ENCODE measurements at regions not wholly inside any gene's neighbourhood (a gene's known extent, or its start where the extent isn't known, plus 50 kb on each side); places are given as distances from the start of the nearest gene placed in this dataset.

DNA sequence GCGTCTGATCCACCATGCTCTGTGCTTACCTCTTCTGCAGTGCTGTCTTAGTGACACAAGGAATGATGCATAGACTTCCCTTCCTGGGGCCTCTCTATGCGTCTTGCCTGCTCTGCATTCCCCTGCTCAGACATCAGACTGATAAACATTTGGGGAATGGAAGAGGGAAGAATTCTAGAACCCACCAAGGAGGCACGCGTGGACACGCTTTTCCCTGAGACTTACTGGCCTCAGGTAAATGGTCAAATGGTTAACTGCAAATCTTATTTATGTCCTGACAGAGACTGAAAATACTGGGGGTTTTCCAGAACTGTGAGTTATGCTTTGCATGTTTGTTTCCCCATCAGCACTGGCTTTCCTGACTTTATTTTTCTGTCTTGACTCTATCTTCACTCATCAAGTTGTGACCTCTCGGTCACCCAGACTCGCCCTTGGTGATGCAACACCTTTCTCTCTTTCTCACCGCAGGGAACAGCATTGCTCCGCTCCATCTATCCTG is 285.9 kb upstream of the FZD8 start:
- TF ChIP-seq EZH2phosphoT487 (IDR thresholded peaks at IDR 0.05; ENCODE audit: borderline replicate concordance) = no peak
- TF ChIP-seq, protein P1, sequence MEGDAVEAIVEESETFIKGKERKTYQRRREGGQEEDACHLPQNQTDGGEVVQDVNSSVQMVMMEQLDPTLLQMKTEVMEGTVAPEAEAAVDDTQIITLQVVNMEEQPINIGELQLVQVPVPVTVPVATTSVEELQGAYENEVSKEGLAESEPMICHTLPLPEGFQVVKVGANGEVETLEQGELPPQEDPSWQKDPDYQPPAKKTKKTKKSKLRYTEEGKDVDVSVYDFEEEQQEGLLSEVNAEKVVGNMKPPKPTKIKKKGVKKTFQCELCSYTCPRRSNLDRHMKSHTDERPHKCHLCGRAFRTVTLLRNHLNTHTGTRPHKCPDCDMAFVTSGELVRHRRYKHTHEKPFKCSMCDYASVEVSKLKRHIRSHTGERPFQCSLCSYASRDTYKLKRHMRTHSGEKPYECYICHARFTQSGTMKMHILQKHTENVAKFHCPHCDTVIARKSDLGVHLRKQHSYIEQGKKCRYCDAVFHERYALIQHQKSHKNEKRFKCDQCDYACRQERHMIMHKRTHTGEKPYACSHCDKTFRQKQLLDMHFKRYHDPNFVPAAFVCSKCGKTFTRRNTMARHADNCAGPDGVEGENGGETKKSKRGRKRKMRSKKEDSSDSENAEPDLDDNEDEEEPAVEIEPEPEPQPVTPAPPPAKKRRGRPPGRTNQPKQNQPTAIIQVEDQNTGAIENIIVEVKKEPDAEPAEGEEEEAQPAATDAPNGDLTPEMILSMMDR (conservative IDR thresholded peaks at IDR 0.05; ENCODE audit: low read length) = no peak

Data from Loucy (cell line).